ENCODE measurements at regions not wholly inside any gene's neighbourhood (a gene's known extent, or its start where the extent isn't known, plus 50 kb on each side); places are given as distances from the start of the nearest gene placed in this dataset.

GRCh38 chr16:13377143-13377542 lies 475.7 kb downstream of the SHISA9 start:
- no peak for TF ChIP-seq EZH2 (IDR thresholded peaks at IDR 0.05; ENCODE audit: borderline replicate concordance, low read length)
- TF ChIP-seq, protein P1, sequence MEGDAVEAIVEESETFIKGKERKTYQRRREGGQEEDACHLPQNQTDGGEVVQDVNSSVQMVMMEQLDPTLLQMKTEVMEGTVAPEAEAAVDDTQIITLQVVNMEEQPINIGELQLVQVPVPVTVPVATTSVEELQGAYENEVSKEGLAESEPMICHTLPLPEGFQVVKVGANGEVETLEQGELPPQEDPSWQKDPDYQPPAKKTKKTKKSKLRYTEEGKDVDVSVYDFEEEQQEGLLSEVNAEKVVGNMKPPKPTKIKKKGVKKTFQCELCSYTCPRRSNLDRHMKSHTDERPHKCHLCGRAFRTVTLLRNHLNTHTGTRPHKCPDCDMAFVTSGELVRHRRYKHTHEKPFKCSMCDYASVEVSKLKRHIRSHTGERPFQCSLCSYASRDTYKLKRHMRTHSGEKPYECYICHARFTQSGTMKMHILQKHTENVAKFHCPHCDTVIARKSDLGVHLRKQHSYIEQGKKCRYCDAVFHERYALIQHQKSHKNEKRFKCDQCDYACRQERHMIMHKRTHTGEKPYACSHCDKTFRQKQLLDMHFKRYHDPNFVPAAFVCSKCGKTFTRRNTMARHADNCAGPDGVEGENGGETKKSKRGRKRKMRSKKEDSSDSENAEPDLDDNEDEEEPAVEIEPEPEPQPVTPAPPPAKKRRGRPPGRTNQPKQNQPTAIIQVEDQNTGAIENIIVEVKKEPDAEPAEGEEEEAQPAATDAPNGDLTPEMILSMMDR (conservative IDR thresholded peaks at IDR 0.05 in 1 of 2, IDR thresholded peaks at IDR 0.05 in 1 of 2; ENCODE audit: extremely low read depth in 1 of 2, insufficient read depth in 1 of 2, low read depth in 1 of 2, low read length in 2 of 2): no peak
